ENCODE measurements at regions not wholly inside any gene's neighbourhood (a gene's known extent, or its start where the extent isn't known, plus 50 kb on each side); places are given as distances from the start of the nearest gene placed in this dataset.

- no peak for DNase-seq (ENCODE audit: low read depth)
- no peak overlapping the region for H3K4me3 ChIP-seq (ENCODE audit: low read length)
- TF ChIP-seq CTCF (IDR thresholded peaks at IDR 0.05; ENCODE audit: insufficient read depth, low read depth, low read length, missing control alignments): no peak
Measured at GRCh38 chr4:141783770-141784169, 147.4 kb downstream of the IL15 start.

- H3K4me3 ChIP-seq (ENCODE audit: low read length): no peak overlapping the region
- no peak for DNase-seq (ENCODE audit: low read depth)
- TF ChIP-seq CTCF (IDR thresholded peaks at IDR 0.05; ENCODE audit: insufficient read depth, low read depth, low read length, missing control alignments): no peak
Measured at GRCh38 chr4:141786946-141787345, 150.6 kb downstream of the IL15 start.

GRCh38 chr4:141788169-141788915 is 152.0 kb downstream of the IL15 start:
- no peak overlapping the region for H3K4me3 ChIP-seq (ENCODE audit: low read length)
- TF ChIP-seq CTCF (IDR thresholded peaks at IDR 0.05; ENCODE audit: insufficient read depth, low read depth, low read length, missing control alignments): no peak
- no peak for DNase-seq (ENCODE audit: low read depth)

- no peak for DNase-seq (ENCODE audit: low read depth)
- no peak overlapping the region for H3K4me3 ChIP-seq (ENCODE audit: low read length)
- no peak for TF ChIP-seq CTCF (IDR thresholded peaks at IDR 0.05; ENCODE audit: insufficient read depth, low read depth, low read length, missing control alignments)
Measured at GRCh38 chr4:141789716-141790115, 153.3 kb downstream of the IL15 start.

GRCh38 chr4:141792164-141792563 is 155.8 kb downstream of the IL15 start:
- DNase-seq (ENCODE audit: low read depth): no peak
- H3K4me3 ChIP-seq (ENCODE audit: low read length): no peak overlapping the region
- no peak for TF ChIP-seq CTCF (IDR thresholded peaks at IDR 0.05; ENCODE audit: insufficient read depth, low read depth, low read length, missing control alignments)

GRCh38 chr4:141797966-141798365 is 161.6 kb downstream of the IL15 start:
- DNase-seq (ENCODE audit: low read depth): no peak
- no peak overlapping the region for H3K4me3 ChIP-seq (ENCODE audit: low read length)
- TF ChIP-seq CTCF (IDR thresholded peaks at IDR 0.05; ENCODE audit: insufficient read depth, low read depth, low read length, missing control alignments): no peak

GRCh38 chr4:141801558-141801957 is 165.2 kb downstream of the IL15 start:
- H3K4me3 ChIP-seq (ENCODE audit: low read length): no peak overlapping the region
- no peak for DNase-seq (ENCODE audit: low read depth)
- TF ChIP-seq CTCF (IDR thresholded peaks at IDR 0.05; ENCODE audit: insufficient read depth, low read depth, low read length, missing control alignments): no peak
